HG03342 (cell line): ENCODE measurements at regions not wholly inside any gene's neighbourhood (a gene's known extent, or its start where the extent isn't known, plus 50 kb on each side); places are given as distances from the start of the nearest gene placed in this dataset.

Experiments
- ATAC-seq: cut with Tn5 transposase; IDR thresholded peaks from one replicate; pipeline ENCODE4 v1.9.1; 2021; ENCODE audit warnings: mild to moderate bottlenecking, moderate library complexity; ENCODE audit not compliant: unreplicated experiment

DNA sequence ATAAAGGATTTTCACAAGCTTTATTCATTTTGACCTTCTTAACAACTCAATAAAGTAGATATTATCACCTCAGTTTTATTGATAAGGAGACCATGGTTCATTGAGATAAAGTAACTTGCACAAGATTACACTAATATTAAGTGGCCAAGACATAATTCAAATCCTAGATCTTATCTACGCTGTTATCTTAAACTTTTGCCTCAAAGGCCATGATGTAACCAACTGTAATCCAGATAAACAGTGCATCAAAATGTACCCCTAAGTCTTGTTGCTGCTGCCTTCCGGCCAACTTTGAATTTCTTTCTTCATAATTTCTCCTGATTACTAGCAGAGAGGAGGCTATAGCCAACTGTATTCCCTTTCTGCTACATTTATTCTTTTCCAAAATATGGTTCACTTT, 1094.8 kb upstream of the PIK3C3 start:
- ATAC-seq = no peak

DNA sequence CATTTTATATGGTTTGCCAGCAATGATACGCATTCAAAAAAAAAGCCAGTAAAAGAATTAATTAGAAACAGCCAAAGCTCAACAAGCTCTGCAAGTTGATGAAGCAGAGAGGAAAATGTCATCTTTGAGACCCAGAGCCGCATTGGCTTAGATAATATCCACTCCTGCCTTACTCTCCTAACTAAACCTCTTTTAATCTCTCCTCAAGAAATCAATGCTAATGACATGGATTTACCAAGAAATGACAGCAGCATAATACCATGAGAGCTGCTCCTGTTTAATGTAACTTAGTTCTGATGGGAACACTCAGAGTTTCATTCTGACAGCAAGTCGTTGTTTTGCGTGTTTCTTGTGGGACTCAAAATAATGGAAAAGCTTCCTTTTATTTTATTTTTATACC, 1099.4 kb upstream of the PIK3C3 start:
- ATAC-seq = no peak

DNA sequence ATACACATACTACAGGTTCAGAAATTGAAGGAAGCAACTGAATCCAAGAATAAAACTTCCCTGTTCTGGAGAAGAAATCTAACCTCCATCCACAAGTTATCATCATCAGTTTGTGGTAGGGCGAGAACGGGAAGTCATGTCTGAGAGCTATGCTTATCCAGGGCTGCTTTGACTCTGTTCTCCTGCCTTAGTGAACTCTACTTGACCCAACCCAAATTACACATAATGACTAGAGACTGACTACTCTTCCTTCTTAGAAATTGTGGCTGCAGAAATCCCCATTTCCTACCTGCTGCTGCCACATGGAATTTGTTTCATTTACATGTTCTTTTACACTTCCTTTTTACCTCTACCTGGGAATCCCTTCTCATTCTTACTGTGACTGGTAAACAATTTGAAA, 1102.6 kb upstream of the PIK3C3 start:
- no peak for ATAC-seq

DNA sequence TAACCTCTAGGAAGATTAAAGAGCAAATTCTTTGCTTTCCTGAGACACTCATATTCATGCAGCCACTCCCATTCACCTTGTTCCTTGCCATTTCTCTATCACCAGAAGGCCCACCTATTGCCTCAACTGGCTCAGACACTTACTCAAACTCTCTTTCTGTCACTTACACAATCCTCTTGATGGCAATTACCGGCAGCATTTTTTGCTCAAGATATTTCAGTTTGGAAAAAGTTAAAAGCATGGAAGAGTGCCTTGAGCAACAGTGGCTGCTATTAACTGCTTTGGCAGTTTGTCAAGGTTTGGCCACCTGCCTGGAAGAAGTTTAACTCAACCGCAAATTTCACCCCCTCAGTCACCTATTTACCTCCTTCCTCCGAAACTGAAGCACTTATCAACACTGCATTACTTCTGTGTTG, 1104.0 kb upstream of the PIK3C3 start:
- ATAC-seq = no peak

DNA sequence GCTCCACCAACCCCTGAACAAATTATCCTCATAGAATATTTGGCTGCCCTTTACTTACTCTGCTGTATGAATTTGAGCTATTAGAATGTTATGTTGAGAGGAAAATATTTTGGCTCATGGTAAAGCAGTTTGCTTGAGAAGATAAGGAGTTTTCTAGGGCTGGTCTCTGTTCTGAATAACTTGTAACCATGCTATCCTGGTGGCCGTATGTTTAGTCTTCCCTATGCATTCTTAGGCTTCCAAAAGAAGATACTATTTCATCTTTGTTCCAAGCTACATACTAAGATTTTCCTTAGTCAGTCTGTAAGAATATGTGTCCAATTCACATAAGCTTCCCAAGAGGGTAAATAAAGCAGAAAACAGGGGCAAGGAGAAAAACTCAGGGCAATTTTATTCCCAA, 1105.1 kb upstream of the PIK3C3 start:
- ATAC-seq = no peak

DNA sequence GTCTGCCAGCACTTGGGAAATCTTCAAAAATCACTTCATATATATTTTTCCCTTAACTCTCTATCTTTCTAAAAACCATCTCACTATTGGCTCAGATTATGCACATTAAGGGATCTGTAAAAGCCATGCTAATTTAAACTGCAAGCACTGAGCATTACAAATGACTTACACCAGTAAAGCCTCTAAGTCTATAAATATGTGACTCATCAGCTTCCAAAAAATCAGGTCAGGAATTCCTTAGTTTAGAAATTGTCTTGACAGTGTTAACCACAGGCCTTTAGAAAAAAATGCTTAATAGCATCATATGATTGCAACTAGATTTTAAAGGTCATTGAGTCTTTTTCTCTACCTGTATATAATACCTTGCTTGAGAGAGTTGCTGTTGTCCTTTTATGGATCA, 1113.6 kb upstream of the PIK3C3 start:
- no peak for ATAC-seq

DNA sequence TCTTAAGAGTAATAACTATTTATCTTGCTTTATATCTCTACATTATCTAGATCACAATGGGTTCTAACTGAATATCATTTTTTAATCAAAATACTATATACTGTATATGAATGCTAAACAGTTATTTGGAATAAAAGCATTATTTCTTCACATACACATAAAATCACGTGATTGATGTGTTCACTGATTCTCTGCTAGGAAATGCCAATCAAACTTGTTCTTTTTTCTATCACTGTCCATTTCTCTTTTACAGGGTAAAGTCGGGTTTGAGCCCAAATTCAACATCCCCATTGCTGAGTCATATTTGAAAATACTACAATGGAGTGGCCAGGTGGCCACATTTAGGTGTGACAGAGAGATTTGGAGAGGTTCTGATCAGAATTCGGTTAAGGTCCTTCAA, 1114.0 kb upstream of the PIK3C3 start:
- ATAC-seq = no peak

DNA sequence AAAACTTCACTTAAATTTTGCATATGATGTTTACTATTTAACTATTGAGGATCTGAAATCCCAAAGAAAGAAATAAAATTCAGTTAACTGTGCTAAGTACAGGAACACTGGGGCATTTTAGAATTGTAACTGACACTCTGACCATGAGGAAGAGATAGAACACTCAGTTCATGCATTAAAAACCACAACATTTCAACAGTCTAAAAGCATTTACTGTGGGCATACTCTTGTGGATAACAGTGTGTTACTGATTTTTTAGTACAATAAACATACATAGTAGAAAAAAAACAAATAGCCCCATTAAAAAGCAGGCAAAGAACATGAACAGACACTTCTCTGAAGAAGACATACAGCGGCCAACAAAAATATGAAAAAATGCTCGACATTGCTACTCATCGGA, 1122.7 kb upstream of the PIK3C3 start:
- ATAC-seq = no peak

DNA sequence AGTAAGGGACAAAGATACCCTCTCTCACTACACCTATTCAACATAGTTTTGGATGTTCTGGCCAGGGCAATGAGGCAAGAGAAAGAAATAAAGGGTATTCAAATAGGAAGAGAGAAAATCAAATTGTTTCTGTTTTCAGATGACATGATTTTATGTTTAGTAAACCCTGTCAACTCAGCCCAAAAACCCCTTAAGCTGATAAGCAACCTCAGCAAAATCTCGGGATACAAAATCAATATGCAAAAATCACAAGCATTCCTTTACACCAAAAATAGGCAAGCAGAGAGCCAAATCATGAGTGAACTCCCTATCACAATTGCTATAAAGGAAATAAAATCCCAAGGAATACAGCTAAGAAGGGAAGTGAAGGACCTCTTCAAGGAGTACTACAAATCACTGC, 1130.7 kb upstream of the PIK3C3 start:
- no peak for ATAC-seq

DNA sequence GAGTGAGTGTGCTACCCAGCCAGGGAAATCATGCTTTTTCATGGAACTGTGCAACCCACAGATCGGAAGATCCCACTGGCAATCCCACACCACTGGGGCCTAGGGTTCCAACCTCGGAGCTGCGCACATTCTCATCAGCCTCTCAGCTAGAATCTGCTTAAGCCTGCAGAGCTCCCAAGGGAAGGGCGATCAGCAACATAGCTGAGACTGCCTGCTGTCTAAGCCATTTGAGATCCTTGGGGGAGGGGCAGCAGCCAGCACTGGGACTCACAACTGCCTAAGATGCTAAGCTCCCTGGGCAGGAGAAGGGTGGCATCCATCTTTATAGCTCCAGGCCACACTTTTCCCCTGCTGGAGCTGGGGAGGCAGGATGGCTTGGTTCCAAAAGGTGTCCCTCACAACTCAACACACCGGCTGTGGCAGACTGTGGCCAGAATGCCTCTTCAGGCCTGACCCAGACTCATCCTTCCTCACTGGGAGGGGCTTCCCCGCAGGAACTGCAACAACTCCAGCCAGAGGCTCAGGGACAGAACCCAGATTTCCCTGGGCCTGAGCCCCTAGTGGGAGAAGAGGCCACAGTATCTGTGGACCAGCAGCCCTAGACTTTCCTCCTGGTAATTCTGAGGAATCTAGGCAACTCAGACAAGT, 1133.3 kb upstream of the PIK3C3 start:
- ATAC-seq = no peak

DNA sequence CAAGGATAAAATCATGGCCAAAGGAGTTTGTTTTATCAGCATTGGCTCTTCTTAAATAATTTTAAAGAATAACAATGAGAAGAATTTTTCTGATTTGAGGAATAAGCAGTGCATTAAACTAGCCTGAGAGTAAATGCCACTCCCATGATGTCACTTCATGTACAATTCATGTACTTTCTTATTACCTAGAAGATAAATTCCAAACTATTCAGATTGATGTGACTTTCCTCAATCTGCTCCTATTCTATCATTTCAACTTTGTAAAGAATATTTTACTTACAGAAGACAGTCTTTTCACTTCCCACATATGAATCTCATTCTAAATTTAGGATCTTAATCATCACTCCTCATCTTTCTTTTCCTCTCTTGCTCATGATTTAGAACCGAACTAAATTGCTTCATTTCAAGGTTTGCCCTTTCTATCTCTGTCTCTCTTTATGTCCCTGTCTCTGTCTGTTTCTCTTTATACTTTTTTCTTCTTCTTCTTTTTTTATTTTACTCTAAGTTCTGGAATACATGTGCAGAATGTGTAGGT, 1142.0 kb upstream of the PIK3C3 start:
- ATAC-seq = no peak

DNA sequence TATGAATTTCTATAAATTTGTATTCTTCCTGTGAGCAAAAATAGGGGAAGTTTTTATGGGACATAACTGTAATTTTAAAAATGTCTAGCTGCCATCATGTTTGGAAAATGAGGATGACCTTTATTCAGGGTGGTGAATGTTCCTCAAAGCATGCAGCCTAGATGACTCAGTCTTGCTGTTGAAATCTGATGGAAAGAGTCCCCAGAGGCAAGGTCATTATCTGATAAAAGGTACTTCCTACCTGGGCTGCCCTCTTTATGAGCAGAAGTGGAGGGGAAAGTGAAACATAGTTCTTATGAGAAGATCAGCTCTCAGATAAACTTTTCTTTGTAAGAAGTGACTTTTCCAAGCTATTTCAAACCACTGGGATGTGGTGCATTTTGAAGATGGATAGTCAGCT, 1144.7 kb upstream of the PIK3C3 start:
- no peak for ATAC-seq

DNA sequence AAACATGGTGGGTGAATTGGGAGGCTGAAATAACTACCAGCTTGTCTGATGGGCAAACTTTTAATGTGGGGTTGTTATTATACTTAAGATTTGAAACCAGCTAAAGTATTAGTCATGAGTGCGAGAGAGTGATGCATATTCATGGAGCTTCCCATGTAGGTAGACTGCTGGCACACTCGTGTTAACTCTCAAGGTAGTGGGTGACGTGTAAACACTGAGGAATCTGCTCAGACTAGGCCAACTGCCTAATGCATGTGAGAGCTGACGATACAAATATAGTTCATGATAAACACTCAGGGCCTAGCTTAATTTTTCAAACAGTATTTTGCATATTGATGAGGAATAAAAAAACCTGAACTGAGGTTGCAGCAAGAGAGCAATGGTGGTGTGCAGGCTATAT, 1165.7 kb upstream of the PIK3C3 start:
- no peak for ATAC-seq

DNA sequence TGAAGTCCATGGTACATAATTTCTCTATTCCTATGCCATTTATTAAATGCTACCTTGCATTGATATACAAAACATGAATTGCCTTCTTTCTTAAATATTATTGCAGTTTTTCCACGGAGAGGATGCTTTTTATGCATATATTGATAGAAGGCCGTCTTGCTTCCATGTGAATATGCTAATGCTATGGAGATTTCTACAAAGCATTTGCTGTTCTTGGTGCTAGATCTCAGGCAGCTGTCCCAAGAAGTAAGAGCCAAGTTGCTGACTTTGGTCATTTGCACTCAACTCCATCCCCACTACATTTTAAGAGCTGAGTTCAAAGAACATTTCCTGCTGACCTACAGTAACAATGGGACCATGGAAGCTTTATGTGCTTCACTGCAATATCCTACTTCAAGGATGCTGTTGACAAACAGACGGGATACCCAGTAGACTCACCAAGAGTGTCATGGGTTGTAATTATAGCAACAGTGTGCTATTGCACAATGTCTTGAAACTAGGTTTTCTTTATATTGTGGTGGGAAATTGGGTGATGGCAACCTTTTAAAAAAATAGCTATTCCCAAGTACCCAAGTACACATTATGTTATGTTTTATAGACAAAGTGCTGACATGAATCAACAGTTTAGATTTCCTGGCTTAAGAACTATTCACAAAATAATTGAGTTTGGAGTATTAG, 1172.4 kb upstream of the PIK3C3 start:
- no peak for ATAC-seq

DNA sequence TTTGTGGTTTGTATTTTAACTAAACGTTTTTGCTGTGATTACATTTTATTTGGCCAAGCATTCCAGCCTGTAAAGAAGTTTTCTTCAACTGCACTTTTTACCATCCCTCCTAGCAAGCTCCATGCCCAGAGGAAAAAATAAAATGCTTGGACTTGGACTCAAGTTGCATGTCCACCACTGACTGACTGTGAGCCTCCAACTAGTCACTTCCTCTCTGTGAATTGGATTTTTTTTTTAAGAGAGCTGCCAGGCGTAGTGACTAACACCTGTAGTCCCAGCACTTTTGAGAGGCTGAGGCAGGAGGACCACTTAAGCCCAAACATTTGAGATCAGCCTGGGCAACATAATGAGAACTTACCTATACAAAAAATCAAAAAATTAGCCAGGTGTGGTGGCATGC, 1185.2 kb upstream of the PIK3C3 start:
- no peak for ATAC-seq

DNA sequence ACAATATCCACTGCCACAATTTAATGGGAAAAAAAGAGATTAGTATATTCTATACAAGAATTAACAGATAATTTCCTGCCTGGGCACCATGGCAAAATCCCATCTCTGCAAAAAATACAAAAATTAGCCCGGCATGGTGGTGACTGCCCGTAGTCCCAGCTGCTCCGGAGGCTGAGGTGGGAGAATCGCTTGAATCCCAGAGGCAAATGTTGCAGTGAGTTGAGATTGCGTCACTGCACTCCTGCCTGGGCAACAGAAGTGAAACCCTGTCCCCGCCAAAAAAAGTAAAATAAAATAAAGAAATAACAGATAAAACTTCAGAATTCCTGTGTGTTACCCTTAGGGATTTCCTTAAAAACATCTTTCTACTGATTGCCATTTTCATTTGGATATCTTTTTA, 1194.8 kb upstream of the PIK3C3 start:
- no peak for ATAC-seq

DNA sequence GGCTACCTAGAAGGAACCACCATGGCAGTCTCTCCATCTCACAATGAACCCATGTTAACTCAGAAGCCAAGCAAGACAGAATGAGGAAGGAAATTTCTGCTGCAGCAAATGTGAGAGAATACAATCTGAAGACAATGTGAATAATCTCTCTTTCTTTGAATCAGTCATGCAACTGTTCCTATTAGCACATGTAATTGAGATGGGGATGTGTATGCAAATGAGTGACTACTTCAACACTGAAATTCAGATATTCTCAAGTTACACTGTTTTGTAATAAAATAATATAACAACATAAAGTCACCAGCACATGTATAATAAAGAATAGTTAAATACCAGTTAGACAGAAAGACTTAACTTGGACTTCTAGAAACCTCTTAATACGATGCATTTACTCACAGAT, 1200.6 kb upstream of the PIK3C3 start:
- no peak for ATAC-seq

DNA sequence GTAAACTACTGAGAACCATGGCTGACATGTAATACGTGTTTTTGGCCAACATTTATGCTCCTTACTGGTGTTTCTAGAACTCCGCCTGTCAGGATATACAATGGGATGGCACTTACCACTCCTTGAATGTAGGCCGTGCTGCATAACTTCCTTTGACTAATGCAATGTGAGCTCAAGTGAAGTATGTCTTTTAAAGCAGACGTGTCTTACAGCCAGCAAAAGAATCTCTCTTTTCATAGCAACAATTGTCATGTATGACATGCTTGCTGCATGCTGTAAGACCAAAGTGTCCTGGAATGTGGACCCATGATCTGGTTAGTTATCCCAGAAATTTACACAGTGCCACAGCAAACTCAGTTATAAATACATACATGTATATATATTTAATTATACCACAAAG, 1202.7 kb upstream of the PIK3C3 start:
- no peak for ATAC-seq

DNA sequence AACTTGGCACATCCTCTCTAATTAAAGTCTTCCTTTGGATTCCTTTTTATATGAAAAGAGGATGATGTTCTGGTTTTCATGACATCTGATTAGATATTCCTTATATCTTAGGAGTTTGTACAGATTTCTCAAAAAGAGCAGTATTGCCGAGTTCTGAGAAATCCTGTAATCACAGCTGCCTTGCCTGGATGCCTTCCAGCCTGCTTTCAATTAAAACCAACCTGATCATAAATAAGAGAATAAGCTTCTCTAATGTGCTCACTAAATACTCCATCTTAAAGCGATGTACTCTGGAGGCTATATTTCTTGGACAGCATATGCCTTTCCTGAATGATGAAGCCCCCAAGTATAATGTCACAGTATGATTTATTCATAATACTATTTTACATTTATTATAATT, 1203.8 kb upstream of the PIK3C3 start:
- ATAC-seq = no peak

DNA sequence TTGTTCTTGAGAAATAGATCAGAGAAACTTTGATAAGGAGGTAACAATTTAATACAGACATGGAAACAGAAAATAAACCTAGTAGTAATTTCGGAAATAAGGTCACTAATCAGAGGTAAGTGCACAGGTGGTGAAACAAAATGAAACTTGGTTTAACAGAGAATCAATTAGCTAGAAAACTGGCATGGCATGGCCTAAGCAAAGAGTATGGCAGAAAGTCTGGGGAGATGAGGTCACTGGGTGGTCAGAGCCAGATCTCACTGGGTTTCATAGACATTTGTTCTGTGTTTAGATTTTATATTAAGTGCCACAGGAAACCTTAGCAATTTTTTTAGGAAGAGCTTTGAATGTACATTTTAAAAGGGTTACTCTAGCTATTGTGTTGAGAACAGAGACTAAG, 1216.0 kb upstream of the PIK3C3 start:
- no peak for ATAC-seq

DNA sequence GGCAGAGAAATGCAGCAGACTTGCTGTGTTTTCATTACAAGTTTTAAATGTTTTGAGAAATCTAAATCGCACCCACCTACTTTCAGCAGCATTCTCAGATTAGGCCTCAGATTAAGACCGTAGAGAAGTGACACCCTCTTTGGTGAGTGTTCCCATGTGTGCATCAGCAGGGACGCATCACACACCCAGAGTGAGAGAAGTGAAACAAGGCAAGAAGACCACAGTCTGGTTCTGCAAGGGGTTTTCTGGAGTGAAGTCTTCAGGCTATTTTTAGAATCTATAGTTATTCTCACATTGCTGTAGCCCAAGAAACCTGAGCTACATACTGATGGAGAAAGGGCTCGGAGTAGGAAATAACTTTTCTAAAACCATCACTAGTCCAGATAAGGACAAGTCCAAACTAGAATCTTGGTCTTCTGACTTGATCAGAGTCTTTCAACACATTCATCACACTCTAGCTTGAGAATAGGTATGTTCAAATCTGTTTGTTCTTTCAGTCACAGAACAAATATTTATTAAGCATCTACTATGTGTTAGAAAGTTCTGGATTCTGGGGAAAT, 1216.6 kb upstream of the PIK3C3 start:
- no peak for ATAC-seq

DNA sequence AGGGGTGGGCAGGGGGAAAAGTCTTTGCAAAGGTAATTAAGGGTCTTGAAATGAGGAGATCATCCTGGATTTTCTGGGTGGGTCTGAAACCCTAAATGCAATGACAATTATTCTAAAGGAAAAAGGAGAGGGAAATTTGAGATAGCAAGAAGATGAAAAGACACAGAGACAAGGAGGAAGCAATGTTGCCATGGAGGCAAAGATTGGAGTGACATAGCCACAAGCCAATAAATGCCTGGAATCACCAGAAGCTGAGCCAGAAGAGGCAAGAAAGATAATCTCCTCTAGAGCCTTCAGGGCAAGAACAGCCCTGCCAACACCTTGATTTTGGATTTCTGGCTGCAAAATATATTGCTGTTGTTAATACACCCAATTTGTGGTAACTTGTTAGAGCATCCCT, 1246.3 kb upstream of the PIK3C3 start:
- no peak for ATAC-seq
